Hepatocyte (in vitro differentiated cells): ENCODE measurements at regions not wholly inside any gene's neighbourhood (a gene's known extent, or its start where the extent isn't known, plus 50 kb on each side); places are given as distances from the start of the nearest gene placed in this dataset.

ENCODE experiments used
- CTCF ChIP-seq: fragments of 200-600 bp; sonication (generic); IDR thresholded peaks from 2 replicates; pipeline ENCODE4 v1.5.1; 2016; ENCODE audit warnings: antibody characterized with exemption, mild to moderate bottlenecking; ENCODE audit not compliant: poor library complexity
- EZH2 ChIP-seq: fragments of 200-600 bp; sonication (generic); IDR thresholded peaks from 2 replicates; pipeline ENCODE4 v1.6.1; 2016; ENCODE audit warnings: antibody characterized with exemption, mild to moderate bottlenecking, borderline replicate concordance
- EZH2phosphoT487 ChIP-seq: fragments of 200-600 bp; sonication (generic); IDR thresholded peaks from one replicate; pipeline ENCODE4 v1.6.1; 2018; ENCODE audit warnings: antibody characterized with exemption, mild to moderate bottlenecking, low read depth, moderate library complexity; ENCODE audit not compliant: unreplicated experiment, severe bottlenecking

- TF ChIP-seq EZH2phosphoT487 (no peak), CTCF (no peak), EZH2 (no peak)
These were observed 162.7 kb upstream of the TCF21 start for GRCh38 chr6:133726188-133726587.
